Peyer's patch (tissue), 4 donors: ENCODE measurements at regions not wholly inside any gene's neighbourhood (a gene's known extent, or its start where the extent isn't known, plus 50 kb on each side); places are given as distances from the start of the nearest gene placed in this dataset.

ENCODE experiments used
- CTCF ChIP-seq, 6 experiments: fragments of 450-650 bp in 4 of 6; fragments of 200-600 bp in 2 of 6; sonication (generic) in 1 of 6; IDR thresholded peaks; one replicate each; pipeline ENCODE4 v1.5.1; 2017 to 2019; ENCODE audit warnings: antibody characterized with exemption in 6 of 6, mild to moderate bottlenecking in 3 of 6, moderate library complexity in 1 of 6
- POLR2A ChIP-seq, 2 donors: fragments of 450-650 bp; IDR thresholded peaks; one replicate each; pipeline ENCODE4 v1.5.1; 2017; ENCODE audit warnings: antibody characterized with exemption in 2 of 2, mild to moderate bottlenecking in 2 of 2, moderate library complexity in 2 of 2

- TF ChIP-seq CTCF (IDR thresholded peaks at IDR 0.05) (no peak), POLR2A (IDR thresholded peaks at IDR 0.05) (no peak)
Observed at GRCh38 chr10:29751240-29751639, 116.5 kb upstream of the SVIL start.
